ENCODE measurements at regions not wholly inside any gene's neighbourhood (a gene's known extent, or its start where the extent isn't known, plus 50 kb on each side); places are given as distances from the start of the nearest gene placed in this dataset.

DNA sequence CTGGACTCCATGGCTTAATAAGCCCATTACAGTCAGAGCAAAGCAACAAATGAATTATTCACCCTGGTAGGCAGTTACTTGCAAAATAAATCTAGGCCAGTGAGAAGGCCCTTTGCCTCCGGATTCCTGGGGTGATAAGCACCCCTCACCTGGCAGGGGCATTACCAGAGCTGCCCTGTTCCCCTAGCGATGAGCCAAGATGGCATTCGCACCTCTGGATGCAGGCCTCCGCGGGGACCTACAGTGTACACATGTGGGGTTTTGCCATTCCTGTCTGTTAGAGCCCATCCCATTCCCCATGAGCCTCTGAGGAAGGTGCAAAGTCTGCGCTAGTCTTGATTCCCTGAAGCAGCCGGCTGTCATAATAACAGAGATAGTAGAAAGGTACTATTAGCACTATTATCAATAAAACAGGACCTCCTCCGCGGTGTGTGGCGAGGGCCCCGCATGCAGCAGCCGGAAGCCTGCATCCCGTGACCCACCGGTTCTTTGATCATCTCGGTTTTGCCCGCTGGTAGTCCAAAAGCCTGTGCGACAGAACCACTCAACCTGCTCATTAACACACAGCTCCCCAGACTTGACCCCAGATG lies 344.3 kb downstream of the BRD1 start:
- DNase-seq (ENCODE audit: low spot score), result no peak

DNA sequence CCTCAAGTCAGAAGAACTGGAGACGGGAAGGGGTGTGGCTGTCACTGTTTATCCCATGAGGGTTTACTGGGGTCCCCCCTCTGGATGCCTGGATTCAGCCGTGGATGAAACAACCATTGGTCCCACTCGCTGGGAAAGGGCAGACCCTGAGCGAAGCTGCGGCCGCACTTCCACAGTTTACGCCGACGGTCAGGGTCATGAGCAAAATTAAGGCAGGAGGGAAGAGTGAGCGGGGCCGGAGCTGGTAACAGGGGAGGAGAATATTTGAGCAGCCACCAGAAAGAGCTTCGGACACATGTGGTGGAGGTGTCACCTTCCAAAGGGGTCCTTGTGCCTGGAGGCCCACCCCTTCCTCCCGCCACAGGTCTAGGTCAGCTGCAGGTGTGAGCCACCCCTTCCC lies 344.9 kb downstream of the BRD1 start:
- DNase-seq (ENCODE audit: low spot score), result no peak

DNA sequence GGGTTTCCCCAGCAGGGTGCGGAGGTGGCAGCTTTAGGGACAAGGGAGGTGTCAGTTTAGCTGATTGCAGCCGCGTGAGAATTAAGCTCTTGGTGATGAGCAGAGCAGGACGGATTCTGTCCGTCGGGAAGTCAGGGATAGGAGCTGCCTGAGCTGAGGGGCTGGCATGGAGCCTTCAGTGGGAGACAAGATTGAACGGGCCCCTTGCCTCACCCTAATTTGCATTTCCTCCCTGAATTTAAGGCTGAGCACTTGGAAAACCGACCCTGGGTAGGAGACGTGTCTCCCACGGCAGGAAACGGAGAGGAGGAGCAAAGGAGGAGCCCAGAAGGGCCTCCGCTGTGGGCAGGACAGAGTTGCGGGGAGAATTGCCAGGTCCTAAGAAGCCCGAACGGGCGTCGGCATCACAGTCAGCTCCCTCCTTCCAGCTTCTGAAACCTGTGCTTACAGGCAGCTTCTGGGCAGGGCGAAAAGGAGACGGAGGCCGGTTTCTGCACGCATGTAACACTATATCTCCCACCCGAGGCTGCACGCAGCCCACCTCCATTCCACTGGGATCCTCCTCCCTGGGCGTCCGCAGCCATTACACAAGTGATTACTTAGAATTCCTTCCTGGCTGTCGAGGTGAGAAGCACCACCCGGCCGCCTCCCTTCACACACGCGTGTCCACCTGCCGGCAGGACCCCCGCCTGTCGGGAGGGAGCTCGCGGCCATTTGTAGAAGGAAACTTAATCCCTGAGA lies 345.8 kb downstream of the BRD1 start:
- no peak for DNase-seq (ENCODE audit: low spot score)

DNA sequence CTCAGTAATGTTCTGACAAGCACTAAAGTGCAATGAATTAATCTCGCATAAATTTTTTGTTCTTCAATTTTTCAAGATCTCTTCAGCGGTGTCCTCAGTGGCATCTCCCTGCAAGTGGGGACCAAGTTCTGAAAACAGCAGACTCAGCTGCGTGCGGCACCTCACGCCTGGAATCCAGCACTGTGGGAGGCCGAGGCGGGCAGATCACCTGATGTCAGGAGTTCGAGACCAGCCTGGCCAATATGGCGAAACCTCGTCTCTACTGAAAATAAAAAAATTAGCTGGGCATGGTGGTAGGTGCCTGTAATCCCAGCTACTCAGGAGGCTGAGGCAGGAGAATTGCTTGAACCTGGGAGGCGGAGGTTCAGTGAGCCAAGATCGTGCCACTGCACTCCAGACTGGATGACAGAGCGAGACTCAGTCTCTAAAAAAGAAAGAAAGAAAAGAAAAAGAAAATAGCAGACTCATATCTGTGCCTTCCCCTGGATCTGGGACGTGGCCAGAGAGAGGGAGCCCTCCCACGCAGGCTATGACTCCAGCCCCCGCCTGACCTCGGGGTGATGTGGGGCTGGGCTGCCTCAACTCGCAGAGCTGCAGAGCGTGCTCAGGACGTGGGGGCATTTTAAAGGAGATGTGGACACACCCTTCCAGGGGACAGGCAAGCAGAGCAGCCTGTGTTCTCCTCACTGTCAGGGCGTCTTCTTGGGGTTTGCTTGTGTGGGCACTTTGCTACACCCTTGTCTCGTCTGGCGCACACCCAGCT lies 346.6 kb downstream of the BRD1 start:
- no peak for DNase-seq (ENCODE audit: low spot score)

DNA sequence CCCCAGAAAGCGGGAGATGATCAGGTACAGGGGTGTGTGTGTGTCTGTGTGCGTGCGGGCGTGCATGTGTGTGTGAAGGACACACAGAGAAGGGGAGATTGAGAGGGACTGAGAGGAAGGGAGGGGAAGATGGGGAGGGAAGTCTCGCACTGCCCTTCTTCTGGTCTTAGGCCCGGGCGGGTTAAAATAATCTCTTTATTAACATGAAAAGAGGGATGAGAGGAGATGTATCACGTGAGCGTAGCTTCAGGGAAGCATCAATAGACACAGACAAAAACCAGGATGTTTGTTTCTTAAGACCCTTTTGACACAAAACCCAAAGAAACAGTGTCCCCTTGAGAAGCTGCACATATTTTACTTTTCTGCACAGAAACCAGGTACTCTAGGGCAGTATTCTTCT lies 347.3 kb downstream of the BRD1 start:
- DNase-seq (ENCODE audit: low spot score), result no peak

DNA sequence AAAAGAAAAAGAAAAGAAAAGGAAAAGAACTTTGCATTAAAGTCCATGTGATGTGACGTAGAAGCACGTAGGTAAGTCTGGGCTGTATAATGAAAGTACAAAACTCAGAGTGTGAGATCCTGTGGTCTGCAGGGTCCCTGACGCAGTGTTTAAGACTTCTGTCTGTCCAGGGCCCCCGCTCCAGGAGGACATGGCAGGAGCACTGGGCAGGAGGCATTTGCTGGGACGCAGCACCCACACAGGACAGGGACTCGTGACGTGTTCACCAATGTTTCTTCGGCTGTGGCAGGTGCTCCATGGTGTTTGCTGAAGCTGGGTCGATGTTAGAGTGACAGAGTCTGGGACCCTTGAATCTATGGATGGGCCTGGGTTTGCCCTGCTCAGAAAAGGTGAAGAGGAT lies 348.1 kb downstream of the BRD1 start:
- no peak for DNase-seq (ENCODE audit: low spot score)

DNA sequence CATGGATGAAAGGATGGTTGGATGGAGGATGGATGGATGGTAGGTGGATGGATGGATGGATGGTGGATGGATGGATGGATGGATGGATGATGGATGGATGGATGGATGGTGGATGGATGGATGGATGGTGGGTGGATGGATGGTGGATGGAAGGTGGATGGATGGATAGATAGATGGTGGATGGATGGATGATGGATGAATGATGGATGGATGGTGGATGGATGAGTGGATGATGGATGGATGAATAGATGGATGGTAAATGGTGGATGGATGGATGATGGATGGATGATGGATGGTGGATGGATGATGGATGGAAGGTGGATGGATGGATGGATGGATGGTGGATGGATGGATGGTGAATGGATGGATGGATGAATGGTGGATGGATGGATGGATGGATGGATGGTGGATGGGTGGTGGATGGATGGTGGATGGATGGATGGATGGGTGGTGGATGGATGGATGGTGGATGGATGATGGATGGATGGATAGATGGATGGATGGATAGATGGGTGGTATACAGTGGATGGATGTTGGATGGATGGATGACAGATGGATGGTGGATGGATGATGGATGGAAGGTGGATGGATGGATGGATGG lies 350.8 kb downstream of the BRD1 start:
- no peak for DNase-seq (ENCODE audit: low spot score)

DNA sequence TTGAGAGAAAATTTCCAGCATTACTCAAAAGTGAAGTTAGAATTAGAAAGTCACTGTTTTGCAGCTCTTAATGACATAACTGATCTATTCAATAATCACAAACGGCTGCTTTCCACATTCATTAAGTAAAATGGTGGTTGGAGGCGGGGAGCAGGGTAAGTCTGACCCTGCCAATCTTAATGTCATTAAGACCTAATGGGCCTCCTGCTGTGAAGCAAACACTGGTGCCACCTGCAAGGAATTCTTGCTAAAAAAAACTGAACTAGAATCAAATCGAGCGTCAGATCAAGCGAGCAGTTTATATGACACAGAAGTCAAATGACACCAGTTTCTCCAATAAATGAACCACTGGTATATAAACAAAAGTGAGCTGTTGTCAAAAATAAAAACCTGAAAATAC lies 351.5 kb downstream of the BRD1 start:
- DNase-seq (ENCODE audit: low spot score), result no peak

DNA sequence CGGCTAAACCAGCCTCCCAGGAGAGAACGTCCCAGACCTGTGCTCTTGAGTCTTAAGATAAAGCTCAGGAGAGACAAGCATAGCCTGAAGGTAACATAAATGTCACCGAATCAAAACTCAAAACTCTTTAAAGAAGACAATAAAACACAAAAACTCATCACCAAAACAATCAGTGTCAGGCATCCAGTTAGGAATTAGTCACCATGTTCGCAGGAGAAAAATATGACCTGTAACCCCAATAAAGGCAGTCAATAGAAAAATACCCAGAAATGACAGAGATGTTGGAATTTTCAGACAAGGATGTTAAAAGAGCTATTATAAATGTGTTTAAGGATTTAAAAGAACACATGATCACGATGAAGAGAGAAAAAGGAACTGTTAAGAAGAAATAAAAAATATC lies 352.4 kb downstream of the BRD1 start:
- DNase-seq (ENCODE audit: low spot score), result no peak

DNA sequence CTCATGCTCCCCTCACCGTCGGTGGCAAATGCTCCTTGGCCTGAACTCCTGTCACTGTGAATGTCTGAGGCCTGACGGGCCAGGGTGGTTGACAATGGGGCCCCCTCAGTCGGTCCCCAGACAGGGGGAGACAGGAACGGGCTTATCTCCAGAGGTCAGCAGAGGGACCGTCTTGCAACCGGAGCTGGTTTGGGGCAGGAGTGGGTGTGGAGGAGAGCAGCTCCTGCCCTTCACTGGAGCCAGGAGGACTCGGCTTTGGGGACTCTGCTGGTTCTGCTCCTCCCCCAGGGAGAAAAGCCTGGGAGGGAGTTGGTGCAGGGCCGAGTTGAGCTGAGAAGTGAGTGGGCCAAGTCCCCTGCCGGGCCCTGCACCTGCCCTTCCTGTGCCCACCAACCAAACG lies 354.4 kb downstream of the BRD1 start:
- DNase-seq (ENCODE audit: low spot score), result no peak

DNA sequence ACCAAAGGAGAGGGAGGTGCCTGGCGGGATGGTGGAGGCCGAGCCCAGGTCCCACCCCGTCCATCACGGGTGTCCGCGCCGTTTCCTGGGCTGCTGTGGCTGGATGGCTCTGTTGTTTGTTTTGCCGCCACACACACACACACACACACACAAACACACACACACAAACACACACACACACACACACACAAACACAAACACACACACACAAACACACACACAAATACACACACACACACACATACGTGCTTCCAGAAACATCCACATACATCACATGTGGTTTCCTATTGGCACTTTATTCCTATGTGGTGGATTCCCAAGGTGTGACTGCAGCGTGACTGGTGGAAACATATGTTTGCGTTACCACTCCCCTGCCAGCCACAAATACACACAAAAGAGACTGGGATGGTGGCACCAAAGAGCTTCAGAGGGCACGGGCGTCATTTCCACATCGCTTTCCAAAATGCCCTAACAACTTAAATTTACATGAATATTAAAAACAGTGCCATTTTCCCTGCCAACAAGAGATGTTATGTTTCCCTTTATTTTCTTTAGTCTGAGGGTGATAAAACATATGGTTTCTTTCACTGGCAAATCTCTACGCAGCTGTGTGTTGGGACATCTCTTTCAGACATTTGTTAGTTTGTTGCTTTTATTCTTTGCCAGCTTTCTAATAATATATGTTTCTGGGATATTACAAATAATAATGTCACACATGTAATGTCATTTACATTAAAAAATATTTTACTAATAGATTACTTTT lies 356.8 kb downstream of the BRD1 start:
- no peak for DNase-seq (ENCODE audit: low spot score)

DNA sequence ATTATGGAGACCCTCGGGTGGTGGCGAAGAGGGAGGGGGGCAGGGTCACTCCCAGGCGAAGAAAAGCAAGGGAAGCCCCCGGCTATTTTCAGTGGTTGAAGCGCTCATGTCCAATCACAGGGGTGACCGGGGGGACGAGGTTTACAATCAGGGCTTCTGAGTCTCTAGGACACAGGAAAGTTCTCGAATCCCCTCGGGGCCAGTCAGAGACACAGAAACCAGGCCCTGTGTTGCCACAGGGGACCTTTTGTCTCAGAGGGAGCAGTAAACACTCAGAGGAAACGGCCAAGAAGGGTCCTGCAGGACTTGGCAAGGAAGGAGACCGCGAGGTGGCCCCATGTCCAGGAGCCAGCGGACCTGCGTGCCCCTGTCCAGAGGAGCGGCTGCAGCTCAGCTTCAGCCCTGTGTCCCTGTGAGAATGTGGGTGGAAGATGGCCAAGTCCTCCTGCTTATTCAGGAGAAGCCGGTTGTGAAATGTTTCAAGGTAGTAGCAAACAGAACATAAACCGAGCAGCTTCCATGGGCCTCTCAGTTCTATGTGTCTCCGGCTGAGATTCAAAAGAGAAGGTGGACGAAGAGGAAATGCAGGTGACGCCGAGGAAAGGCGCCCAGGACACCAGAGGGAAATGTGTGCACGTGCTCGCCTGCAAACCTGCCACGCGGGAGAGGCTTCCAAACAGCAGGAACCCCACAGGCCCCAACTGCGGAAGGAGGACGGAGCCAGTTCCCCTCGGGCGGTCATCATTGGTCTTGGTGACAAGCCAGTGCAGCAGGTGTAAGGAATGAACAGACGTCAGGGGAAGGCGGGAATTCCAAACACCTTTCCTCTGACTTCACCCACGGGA lies 357.6 kb downstream of the BRD1 start:
- DNase-seq (ENCODE audit: low spot score), result no peak

DNA sequence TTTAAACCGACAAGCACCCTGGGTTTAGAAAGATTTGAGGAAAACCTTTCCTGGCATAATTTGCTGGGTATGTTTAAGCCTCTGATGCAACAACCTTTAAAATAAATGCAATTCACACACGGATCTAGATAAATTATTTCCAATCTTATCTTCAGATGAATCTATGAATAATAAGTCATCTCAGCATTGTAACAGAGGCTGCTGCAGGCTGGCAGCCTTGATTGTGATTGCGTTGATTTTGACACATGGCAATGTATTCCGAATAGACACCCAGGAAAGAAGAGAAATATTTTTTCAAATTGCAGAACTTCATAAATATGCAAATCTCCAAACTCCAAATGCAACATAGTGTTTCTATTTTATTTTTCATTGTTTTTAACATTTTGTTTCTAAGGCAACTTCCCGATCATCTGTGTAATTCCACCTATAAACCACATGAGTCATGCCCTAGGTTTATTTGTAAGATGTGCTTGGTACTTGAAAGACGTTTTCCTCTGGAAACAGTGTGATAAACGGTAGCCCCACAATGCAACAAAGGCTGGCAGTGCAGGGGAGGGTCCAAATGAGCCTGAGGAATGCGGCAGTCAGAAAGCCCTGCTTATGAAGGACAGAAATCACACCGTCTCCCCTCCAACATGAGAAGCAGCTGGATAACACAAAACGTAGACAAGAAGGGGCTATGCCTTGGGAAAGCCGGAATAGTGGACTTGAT lies 359.0 kb downstream of the BRD1 start:
- DNase-seq (ENCODE audit: low spot score), result no peak

DNA sequence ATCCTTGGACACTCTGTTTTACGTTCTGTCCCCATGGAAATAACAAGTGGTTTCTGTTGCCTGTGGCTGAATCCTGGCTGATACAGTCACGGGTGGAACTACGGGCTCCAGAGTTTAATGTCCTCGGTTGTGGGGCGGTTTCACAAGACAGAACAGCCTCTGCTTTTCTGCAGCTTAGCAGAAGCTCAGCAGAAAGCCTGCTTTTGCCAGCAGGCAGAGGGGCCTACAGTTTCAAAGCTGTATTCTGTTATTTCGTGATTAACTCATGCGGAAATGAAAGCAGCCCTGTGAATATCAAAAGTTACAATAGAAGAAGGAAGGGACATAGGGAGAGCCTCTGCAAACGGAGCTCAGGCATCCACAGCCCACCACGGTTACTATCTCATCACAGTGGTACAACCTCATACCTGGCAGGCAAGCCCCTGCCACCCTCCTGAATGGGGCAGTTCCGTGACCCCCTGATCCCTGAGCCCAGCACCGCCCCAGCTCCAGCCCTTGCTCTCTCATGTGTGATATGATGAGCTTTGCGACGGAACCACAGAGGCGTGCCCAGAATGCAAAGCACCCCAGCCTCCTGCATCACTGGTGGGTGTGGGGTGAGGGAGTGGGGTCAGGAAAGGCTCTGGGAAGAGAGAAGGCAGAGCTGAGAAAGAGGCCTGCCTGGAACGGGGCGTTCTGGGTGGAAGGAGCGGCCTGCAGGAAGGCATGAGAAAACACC lies 360.6 kb downstream of the BRD1 start:
- DNase-seq (ENCODE audit: low spot score), result no peak

DNA sequence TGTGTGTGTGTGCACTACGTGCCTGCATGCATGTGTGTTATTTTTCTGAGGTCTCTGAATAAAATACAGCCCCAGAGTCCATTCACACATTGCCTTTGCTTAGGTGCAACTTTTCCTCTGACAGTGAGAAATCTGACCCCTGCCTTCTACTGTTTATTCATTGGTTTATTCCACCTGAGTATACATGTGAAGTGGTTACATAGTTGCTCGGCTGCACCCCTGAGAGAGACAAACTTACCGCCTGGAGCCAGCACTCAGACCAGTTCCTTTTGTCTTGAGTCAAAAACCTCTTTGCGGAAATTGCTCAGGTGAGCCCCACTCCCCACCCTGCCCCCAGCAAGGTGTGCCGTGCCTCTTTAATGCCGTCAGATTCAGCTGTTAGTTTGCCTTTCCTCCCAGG lies 363.6 kb downstream of the BRD1 start:
- DNase-seq (ENCODE audit: low spot score), result no peak

DNA sequence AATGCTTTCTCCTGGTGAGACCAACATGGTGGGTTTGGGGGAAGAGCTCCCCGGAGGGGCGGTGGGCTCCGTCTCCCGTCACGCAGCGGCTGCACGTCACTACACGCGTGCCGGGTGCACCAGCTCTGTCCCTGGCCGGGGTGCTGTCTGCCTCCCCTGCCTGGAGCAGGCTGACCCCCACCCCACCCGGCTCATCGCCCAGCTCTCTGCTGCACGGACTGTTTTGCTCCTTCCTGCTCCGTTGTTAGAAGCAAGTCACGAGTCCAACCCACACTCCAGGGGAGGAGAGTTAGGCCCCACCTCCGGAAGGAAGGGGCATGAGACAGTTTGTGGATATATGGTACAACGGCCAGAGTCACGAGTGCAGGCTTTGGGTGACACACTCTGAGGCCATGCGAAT lies 364.9 kb downstream of the BRD1 start:
- DNase-seq (ENCODE audit: low spot score), result no peak

DNA sequence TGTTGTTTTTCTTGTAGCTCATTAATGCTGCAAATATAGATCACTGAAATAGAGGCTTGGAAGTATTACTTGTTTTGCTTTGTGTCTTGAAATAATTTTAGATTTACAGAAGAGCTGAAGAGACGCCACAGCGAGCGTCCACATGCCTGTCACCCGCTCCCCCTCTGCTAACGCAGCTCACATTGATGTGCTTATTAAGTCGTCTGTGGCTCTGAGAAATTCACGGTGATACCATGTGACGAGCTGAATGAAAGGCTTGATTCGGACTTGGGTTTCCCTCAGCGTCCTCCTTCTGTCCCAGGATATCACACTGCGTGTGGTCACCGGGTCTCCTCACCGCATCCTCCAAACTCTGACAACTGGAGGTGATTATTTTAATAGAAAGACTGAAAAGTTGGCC lies 365.4 kb downstream of the BRD1 start:
- DNase-seq (ENCODE audit: low spot score), result no peak

DNA sequence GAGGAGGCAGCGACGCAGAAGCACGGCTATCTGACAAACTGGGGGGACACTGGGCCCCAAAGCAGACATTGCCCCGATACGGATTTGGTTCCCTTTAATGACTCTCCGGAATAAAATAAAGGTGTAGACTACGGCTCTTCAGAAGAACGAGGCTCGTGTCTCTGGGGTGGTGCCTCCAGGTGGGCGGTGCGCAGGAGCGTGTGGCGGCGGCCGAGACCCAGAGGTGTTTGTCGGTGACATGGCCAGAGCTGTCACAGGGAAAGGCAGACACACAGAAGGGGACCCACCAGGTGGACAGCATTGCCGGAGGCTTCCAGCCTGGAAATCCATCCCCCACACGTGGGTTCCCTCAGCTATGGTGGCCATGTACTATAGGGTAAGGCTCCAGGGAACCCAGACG lies 366.0 kb downstream of the BRD1 start:
- no peak for DNase-seq (ENCODE audit: low spot score)

DNA sequence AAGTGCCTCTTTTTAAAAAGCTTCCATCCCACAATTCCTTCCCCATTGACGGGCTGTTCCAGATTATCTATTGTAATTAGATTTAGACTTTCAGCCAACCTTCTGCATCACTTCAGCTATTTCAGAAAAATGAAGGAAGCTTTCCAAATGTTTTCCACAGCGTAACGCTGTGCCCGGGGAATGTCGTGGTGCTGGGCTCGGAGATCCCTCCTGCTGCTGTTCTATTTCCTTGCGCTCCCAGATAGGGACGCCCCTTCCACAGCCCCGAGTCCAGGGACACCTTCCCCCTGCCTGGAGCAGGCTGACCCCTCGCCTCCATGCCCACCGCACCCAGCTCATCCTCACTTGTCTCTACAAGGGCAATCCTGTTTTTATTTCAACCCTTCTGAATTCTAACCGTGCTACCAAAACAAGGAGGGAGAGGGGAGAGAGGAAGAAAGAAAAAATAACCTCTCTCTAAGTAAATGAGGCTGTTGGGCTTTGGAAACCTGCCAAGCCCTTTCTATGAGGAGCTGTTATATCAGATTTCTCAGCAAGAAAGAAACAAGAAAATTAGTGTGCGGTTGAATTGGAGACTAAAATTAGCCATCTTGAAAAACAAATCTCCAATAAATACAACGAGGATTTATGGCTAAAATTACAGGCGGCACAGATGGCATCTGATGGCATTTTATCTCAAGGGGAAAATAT lies 366.9 kb downstream of the BRD1 start:
- no peak for DNase-seq (ENCODE audit: low spot score)

Data from putamen (tissue), 1 donor.